HUDEP-2 (cell line): ENCODE measurements at regions not wholly inside any gene's neighbourhood (a gene's known extent, or its start where the extent isn't known, plus 50 kb on each side); places are given as distances from the start of the nearest gene placed in this dataset.
"Not testable (repeated sequence)": the region's sequence is repeated elsewhere in the genome, so short reads cannot be mapped to it uniquely, and the experiment has no call there.

Experiments used
- DNase-seq, 76 experiments: peaks; one replicate each; lab custom pipeline; 2025; ENCODE audit not compliant: unreplicated experiment in 76 of 76; lab: John Stamatoyannopoulos, UW

DNA sequence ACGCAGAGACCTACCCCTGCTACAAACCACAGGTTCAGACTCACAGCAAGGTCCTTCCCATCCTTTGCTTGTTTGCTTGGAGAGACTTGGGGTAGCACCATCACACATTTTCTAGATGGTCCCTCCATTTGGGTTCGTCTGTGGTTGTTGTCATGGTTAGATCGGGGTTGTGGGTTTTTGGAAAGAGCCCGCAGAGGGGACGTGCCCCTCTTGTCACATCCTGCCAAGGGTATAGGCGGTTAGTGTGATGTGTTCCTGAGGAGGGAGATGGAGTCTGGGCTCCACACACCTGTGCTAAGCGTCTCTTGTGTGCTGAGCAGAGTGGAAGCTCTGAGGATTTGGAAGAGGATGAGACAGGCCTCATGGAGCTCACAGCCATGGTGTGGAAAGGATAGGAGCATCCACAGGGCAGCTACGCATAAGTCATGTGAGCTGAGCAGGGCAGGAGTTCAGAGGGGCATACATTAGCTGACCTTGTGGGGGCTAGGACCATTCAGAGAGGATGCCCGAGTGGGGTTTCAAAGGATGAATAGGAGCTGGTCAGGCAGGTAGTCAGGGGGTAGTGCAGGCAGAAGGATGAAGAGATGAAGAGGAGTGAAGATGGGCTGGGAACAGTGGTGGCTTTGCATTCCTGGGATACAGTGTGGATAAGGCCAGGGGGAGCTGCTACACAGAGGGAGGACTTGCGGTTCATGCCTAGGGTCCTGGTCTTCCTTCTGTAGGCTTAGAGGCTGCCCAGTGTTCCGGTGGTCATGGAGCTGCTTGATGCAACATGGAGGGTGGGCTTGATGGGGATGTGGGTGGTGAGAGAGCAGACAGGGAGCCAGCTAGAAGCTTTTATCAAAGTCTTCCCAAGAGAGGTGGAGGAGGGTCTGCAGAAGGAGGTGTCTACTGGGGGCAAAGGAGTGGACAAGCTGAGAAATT lies 62.9 kb downstream of the ACKR3 start:
- no peak for DNase-seq

GRCh38 chr2:236633219-236633570 lies 63.6 kb downstream of the ACKR3 start:
- DNase-seq, result no peak

GRCh38 chr2:236633775-236634560 lies 64.3 kb downstream of the ACKR3 start:
- no peak for DNase-seq

DNA sequence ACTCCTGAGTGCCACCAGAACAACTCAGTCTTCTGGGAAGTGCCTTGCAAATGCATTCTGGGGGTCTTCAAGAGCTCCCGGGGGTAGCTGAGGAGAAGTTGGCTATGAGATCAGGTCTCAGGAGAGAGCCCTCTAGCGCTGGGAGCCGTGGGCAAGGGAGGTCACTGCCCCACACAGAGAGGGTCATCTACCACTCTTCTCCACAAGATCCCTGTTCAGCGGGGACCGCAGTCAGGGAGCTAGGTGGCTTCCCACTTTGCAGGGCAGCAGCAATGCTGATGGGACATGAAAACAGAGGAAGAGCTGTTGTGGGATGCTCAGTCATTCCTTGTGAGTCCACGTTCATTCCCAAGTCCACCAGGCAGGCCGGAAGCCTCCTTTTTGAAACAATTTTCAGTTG lies 66.6 kb downstream of the ACKR3 start:
- no peak for DNase-seq

DNA sequence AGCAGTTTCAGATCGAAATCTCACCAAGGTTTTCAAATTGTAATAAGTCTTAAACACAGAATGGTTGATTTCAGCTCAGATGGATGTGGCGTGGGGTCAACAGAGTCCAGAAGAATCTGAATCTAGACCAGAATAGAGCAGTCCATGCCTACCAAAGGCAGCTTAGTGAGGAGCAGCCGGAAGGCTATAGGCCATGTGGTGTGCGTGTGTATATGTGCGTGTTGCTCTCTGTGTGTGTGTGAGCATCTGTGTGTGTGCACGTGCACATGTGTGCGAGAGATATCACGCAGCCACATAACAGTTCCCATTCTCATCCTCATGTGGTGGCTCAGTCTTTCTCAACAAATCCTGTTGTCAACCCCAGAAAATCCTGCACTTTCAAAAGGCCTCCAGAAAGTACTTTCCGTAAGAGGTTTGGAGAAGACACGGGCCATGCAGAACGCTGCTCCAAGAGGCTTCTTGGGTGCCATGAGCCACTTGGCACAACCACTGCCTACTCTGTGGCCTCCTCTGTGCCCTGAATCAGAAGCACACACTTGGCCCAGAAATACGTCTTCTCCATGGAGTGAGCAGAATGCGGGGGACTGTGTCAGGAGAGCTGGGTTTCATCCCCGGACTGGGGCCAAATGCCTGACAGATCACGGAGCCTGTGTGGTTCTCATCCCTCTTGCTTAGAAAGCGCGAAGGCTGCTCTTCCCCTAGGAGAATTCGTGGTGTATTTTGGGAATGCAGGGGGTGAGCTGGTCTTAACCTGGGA lies 67.3 kb downstream of the ACKR3 start:
- DNase-seq, result no peak

DNA sequence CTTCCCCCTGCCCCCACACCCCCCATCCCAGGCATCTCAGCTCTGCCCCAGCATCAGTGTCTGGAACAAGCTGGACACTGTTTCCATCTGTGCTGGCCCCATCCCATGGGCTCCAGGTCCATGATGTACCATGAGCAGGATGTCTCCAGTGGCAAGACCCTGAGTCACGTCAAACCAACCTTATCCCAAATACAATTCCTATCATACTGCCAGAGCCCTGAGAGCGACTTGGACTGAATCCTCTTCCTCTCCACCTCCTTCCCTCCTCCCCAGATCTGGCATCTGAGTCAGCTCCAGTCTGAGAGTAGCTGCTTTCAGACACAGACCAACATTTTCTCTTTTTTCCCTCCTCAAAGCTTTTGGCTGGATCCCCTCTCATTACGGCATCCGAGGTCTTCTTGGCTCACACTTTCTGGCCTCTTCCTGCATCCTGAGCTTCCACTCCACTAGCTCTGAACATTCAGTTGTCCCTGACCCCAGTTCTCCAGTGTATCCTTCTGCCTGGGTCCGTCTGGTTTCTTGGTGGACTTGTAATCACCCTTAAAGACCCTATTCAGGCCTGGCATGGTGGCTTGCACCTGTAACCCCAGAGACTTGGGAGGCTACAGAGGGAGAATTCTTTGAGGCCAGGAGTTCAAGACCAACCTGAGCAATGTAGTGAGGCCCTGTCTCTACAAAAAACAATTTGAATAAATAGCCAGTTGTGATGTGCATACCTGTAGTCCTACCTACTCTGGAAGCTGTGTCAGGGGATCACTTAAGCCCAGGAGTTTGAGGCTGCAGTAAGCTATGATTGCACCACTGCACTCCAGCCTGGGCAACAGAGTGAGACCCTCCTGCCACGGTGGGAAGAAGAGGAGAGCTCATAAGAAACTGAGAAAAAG lies 68.3 kb downstream of the ACKR3 start:
- no peak for DNase-seq

DNA sequence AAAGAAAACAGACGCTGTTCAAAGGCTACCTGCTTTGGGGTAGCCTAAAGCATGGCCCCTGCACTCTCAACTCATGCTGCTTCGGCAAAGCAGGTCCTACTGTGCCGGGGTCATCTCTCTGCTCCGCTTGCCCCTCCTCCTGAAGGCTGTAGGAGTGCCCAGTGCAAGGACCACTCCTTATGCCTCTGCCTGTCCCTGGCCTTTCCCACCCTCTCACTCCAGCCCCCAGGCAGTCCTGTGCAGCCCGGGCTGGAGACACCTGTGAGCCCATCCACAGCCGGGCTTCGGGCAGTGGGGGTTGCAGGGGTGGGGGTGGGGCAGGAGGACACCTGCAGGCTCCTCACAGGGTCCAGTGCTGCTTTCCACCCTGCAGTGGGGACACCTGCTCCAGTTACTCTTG lies 69.1 kb downstream of the ACKR3 start:
- DNase-seq, result no peak

GRCh38 chr2:236639461-236640235 lies 70.0 kb downstream of the ACKR3 start:
- DNase-seq, result no peak

DNA sequence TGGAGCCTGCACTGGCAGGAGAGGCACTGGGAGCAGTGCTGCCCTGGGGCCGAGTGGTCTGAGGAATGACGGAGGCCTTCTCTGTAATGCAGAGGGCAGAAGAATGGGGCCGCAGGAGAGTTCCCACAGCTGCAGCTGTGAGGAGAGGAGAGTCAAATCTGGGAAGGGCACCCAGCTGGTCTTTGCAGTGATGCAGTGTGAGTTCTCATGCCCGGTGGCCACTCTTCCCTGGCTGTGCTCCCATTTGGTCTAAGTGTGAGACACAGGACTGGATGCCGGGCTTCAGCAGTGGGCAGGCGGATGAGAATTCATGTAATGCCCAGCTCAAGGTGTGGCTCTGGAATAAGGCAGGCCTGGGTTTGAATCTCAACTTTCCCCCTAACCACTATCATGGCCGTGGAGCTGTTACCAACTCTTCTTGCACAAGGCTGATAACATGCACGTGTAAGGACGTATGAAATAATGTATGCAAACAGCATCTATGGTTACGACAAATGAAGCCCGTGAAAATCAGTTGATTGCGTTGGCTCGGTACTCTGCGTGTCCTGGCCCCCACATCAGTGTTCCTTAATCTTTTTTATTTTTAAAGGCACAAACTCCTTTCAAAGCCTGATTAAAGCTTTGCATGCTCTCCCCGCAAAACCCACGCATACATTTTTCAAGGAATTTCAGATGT lies 71.6 kb downstream of the ACKR3 start:
- DNase-seq, result no peak

GRCh38 chr2:236642125-236642524 lies 72.5 kb downstream of the ACKR3 start:
- no peak for DNase-seq

GRCh38 chr2:236642584-236643291 lies 73.1 kb downstream of the ACKR3 start:
- DNase-seq, result no peak

DNA sequence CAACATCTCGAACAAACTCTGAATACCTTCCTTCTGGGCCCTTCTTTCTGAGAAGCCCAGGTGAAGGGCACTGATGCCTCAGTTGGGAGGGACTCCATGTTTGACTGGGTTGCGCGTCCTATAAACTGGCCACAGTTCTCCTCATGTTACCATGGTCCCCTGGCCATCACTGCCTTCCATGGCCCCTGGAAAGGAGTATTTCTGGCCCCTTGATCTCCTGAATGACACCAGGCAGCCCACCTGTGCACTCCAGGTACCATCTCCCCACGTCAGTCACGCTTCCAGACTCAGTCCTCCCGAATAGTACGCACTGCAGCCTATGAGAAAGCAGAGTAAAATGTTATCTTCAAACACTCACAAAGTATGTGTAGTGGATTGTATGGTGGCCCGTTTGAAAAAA lies 73.9 kb downstream of the ACKR3 start:
- no peak for DNase-seq

- DNase-seq, result no peak
These were observed 74.4 kb downstream of the ACKR3 start for GRCh38 chr2:236644067-236644466.

DNA sequence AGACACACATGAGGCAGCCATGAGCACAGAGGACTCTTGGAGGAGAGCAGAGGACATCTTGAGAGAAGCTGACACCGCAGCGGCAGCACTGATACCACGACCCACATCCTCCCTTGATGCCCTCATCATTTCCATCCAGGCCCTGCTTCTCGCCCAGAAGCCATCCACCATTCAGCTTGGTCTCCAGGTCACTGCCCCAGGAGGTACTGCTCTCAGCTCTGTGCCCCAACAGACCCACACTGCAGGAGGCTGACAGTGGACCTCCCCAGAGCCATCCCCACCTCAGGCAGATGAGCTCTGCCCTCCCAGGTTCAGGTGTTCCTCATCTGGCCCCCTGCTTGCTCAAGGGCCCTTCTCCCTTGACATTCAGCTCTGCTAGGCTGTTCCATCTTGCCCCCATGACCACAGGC lies 74.9 kb downstream of the ACKR3 start:
- no peak for DNase-seq

DNA sequence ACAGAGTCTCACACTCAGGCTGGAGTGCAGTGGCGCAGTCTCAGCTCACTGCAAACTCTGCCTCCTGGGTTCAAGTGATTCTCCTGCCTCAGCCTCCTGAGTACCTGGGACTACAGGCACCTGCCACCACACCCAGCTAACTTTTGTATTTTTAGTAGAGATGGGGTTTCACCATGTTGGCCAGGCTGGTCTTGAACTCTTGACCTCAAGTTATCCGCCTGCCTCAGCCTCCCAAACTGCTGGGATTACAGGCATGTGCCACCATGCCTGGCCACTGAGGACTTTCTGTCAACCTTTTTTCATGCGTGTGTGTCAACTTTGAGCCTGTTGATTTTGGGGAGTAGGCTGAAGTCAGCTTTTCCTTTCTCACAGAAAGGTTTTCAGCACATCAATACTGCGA lies 75.5 kb downstream of the ACKR3 start:
- DNase-seq, result not testable (repeated sequence)

- DNase-seq, result no peak
These were observed 76.8 kb downstream of the ACKR3 start for GRCh38 chr2:236646441-236646840.

DNA sequence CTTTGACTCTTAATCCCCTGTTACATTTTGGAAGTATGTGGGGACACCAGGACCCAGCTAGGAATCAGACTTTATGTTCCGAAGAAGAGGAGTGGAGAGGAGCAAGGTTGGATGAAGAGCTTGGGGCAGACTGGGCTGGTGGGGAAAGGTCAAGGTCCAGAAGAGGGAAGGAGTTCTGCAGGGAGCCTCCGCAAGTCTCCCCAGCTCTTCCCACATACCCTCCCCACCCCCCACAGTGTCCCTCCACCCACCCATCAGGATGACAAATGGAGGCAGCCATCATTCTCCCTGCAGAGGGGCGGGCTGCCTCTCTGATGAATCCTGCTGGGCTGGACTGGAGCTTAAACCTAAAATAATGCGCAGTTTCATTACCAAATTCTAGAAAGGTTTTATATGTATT lies 77.2 kb downstream of the ACKR3 start:
- no peak for DNase-seq

DNA sequence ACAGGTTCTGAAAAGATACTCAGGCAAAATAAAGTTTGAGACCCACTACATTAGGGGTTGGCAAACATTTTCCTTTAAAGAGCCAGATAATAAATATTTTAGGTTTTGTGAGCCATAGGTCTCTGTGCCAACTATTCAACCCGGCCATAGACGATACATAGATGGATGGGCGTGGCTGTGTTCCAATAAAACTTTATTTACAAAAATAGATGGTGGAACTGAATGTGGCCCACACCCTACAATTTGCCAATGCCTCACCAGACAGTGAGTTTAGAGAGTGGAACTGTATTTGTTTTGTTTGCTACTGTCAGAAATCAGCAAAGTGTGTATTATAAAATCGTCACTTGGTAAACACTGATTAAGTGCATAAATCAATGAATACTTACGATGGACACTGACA lies 78.0 kb downstream of the ACKR3 start:
- DNase-seq, result no peak
